Dermis blood vessel endothelial cell (primary cell): ENCODE measurements at regions not wholly inside any gene's neighbourhood (a gene's known extent, or its start where the extent isn't known, plus 50 kb on each side); places are given as distances from the start of the nearest gene placed in this dataset.
"Not testable (repeated sequence)": the region's sequence is repeated elsewhere in the genome, so short reads cannot be mapped to it uniquely, and the experiment has no call there.

Experiments used
- DNase-seq: peaks from one replicate; pipeline ENCODE4 v3.0.0; 2010

GRCh38 chr9:118670011-118670953 lies 699.0 kb downstream of the BRINP1 start:
- no peak for DNase-seq

GRCh38 chr9:118674942-118675341 lies 694.3 kb downstream of the BRINP1 start:
- no peak for DNase-seq

- DNase-seq: not testable (repeated sequence)
Observed at GRCh38 chr9:118677936-118678653, 691.1 kb downstream of the BRINP1 start.

GRCh38 chr9:118686959-118687358 lies 682.3 kb downstream of the BRINP1 start:
- DNase-seq: peak; percentile 1

- no peak for DNase-seq
Observed at GRCh38 chr9:118689280-118689679, 680.0 kb downstream of the BRINP1 start.

GRCh38 chr9:118692613-118693012 lies 676.6 kb downstream of the BRINP1 start:
- no peak for DNase-seq

- no peak for DNase-seq
Observed at GRCh38 chr9:118693645-118694044, 675.6 kb downstream of the BRINP1 start.

- DNase-seq: not testable (repeated sequence)
Observed at GRCh38 chr9:118695249-118695648, 674.0 kb downstream of the BRINP1 start.

- DNase-seq: no peak
Observed at GRCh38 chr9:118701985-118702384, 667.2 kb downstream of the BRINP1 start.

GRCh38 chr9:118711843-118712242 lies 657.4 kb downstream of the BRINP1 start:
- DNase-seq: no peak

- no peak for DNase-seq
Observed at GRCh38 chr9:118721276-118721675, 648.0 kb downstream of the BRINP1 start.

- DNase-seq: no peak
Observed at GRCh38 chr9:118721923-118722322, 647.3 kb downstream of the BRINP1 start.

- DNase-seq: no peak
Observed at GRCh38 chr9:118729981-118730380, 639.3 kb downstream of the BRINP1 start.

- no peak for DNase-seq
Observed at GRCh38 chr9:118732998-118733397, 636.2 kb downstream of the BRINP1 start.

- DNase-seq: no peak
Observed at GRCh38 chr9:118734696-118735095, 634.5 kb downstream of the BRINP1 start.

GRCh38 chr9:118736406-118736805 lies 632.8 kb downstream of the BRINP1 start:
- DNase-seq: no peak

GRCh38 chr9:118751077-118751847 lies 618.0 kb downstream of the BRINP1 start:
- no peak for DNase-seq

GRCh38 chr9:118751848-118752223 lies 617.4 kb downstream of the BRINP1 start:
- no peak for DNase-seq

GRCh38 chr9:118761016-118761790 lies 608.0 kb downstream of the BRINP1 start:
- no peak for DNase-seq

GRCh38 chr9:118767571-118767970 lies 601.7 kb downstream of the BRINP1 start:
- no peak for DNase-seq

- no peak for DNase-seq
Observed at GRCh38 chr9:118782790-118783463, 586.3 kb downstream of the BRINP1 start.

GRCh38 chr9:118784033-118784432 lies 585.2 kb downstream of the BRINP1 start:
- DNase-seq: no peak
